Activated T-helper 17 cell treated with anti-CD3 and anti-CD28 coated beads, Interleukin-2, amount 50 U/mL, for 72 hours (primary cell): ENCODE measurements at regions not wholly inside any gene's neighbourhood (a gene's known extent, or its start where the extent isn't known, plus 50 kb on each side); places are given as distances from the start of the nearest gene placed in this dataset.
"Not testable (repeated sequence)": the region's sequence is repeated elsewhere in the genome, so short reads cannot be mapped to it uniquely, and the experiment has no call there.

Source experiments
- ATAC-seq: fragments of 150-1000 bp; cut with Tn5 transposase; replicated peaks from 2 replicates; pipeline ENCODE4 v1.10.0; 2021; ENCODE audit warnings: mild to moderate bottlenecking, moderate library complexity
- H3K27ac Mint-ChIP-seq: one replicate; pipeline ENCODE4 v1.8.0; 2022; ENCODE audit warnings: mixed read lengths
- H3K27me3 Mint-ChIP-seq: one replicate; pipeline ENCODE4 v1.8.0; 2022; ENCODE audit warnings: mixed read lengths
- H3K36me3 Mint-ChIP-seq: one replicate; pipeline ENCODE4 v1.8.0; 2022; ENCODE audit warnings: low read depth, mild to moderate bottlenecking, mixed read lengths
- H3K4me1 Mint-ChIP-seq: one replicate; pipeline ENCODE4 v1.8.0; 2022; ENCODE audit warnings: mixed read lengths
- H3K4me3 Mint-ChIP-seq: one replicate; pipeline ENCODE4 v1.8.0; 2022; ENCODE audit warnings: mild to moderate bottlenecking, mixed read lengths
- H3K9me3 Mint-ChIP-seq: one replicate; pipeline ENCODE4 v1.8.0; 2022; ENCODE audit warnings: mixed read lengths

- Mint-ChIP-seq H3K27ac (no peak overlapping the region), H3K36me3 (no peaks in the 10 kb centered on the region), H3K4me1 (no peaks in the 10 kb centered on the region), H3K9me3 (no peaks in the 10 kb centered on the region), H3K27me3 (no peaks in the 10 kb centered on the region), H3K4me3 (no peak overlapping the region)
- ATAC-seq = no peak
Observed at GRCh38 chr6:14388371-14388770, 270.8 kb downstream of the CD83 start.

GRCh38 chr6:14389776-14390175 lies 272.2 kb downstream of the CD83 start:
- H3K27ac Mint-ChIP-seq, H3K27me3 Mint-ChIP-seq, H3K4me3 Mint-ChIP-seq, H3K36me3 Mint-ChIP-seq, H3K4me1 Mint-ChIP-seq, H3K9me3 Mint-ChIP-seq, ATAC-seq: not testable (repeated sequence)

GRCh38 chr6:14390805-14391204 lies 273.2 kb downstream of the CD83 start:
- H3K9me3 Mint-ChIP-seq = no peaks in the 10 kb centered on the region
- H3K4me3 Mint-ChIP-seq = no peak overlapping the region

DNA sequence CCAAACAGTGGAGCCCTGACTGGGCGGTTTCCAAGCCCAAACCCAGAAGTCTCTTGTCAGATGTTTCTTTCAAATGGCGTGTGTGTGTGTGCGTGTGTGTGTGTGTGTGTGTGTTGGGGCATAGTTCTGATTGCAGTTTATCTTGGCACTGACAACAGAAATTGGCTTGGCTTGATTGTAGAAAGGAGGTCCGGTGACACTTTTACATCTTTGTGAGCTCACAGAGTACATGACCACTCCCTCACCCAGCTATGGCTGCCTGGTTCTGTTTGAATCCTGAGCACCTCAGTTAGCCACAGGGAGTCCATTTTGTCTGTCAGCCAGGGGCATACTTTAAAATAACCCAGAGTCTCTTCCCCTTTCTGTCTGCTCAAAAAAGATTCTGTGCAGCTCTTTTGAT lies 276.3 kb downstream of the CD83 start:
- Mint-ChIP-seq H3K4me1 (no peaks in the 10 kb centered on the region), H3K27ac (no peak overlapping the region), H3K4me3 (no peak overlapping the region), H3K9me3 (no peaks in the 10 kb centered on the region), H3K36me3 (no peaks in the 10 kb centered on the region), H3K27me3 (no peaks in the 10 kb centered on the region)
- no peak for ATAC-seq

More at GRCh38 chr6:14390805-14391204, 273.2 kb downstream of the CD83 start:
- no peak for ATAC-seq
- Mint-ChIP-seq H3K27me3 (no peaks in the 10 kb centered on the region), H3K4me1 (no peaks in the 10 kb centered on the region), H3K36me3 (no peaks in the 10 kb centered on the region), H3K27ac (no peak overlapping the region)

DNA sequence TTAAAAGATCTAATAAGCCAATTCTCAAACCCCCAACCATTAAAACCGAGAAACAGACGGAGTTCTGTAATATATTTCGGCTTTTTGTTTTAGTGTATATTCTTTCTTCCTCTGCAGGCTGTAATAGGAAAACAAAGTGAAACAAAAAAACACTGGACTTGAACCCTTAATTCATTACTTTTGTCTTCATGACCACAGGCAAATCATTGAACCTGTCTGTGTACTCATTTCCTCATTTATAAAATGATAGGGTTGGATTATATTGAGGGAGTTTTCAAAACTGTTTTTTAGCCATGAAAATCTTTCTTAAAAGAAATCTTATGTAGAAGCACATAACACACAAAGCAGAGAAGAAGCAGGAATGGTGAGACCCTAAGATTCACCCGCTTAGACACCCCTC lies 278.8 kb downstream of the CD83 start:
- Mint-ChIP-seq H3K27ac (no peak overlapping the region), H3K36me3 (no peaks in the 10 kb centered on the region), H3K4me1 (no peaks in the 10 kb centered on the region), H3K27me3 (no peaks in the 10 kb centered on the region), H3K9me3 (no peaks in the 10 kb centered on the region), H3K4me3 (no peak overlapping the region)
- ATAC-seq = no peak

GRCh38 chr6:14396826-14397517 lies 279.4 kb downstream of the CD83 start:
- Mint-ChIP-seq H3K27ac (no peak overlapping the region), H3K4me3 (no peak overlapping the region)
- peak; percentile 42 for ATAC-seq

DNA sequence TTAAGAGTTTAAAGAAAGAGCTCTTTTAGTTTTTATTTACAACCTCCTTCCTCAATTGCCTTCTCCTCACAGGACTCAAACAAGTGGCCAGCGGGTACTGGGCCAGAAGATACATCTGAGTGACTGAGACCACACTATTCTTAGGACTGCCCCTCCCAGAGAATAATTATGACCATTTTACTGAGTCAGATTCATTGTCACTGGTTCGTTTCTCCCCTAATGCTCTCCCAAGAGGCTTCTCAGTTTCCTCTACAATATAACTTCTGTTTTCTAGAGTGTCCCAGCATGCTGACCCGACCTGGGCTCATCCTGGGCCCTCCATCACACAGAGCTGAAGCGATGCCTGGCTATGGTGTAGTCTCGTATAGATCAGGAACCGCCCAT lies 279.9 kb downstream of the CD83 start:
- Mint-ChIP-seq H3K4me1 (no peaks in the 10 kb centered on the region), H3K36me3 (no peaks in the 10 kb centered on the region), H3K27ac (no peak overlapping the region), H3K4me3 (no peak overlapping the region), H3K9me3 (no peaks in the 10 kb centered on the region), H3K27me3 (no peaks in the 10 kb centered on the region)
- ATAC-seq = no peak

More at GRCh38 chr6:14396826-14397517, 279.4 kb downstream of the CD83 start:
- H3K36me3 Mint-ChIP-seq = no peaks in the 10 kb centered on the region
- H3K27me3 Mint-ChIP-seq = no peaks in the 10 kb centered on the region
- H3K9me3 Mint-ChIP-seq = no peaks in the 10 kb centered on the region
- H3K4me1 Mint-ChIP-seq = no peaks in the 10 kb centered on the region

DNA sequence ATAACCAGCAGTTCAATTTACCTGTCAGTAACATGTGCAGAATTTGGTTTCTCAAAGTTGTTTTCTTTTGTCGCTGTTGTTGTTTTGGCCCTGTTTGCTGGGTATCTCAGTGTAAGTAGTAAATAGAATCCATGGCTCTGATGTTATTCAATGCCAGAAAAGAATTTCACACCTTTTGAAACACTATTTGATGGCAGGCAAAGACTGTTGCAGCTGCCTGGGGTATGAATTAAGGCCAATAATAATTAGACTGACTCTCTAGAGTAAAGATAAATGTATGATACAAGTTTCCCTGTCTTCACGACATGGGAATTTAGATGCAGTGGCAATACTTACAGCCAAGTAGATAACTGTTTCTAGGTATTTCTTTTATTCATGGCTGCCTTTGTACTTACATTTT lies 281.4 kb downstream of the CD83 start:
- Mint-ChIP-seq H3K27ac (no peak overlapping the region), H3K4me3 (no peak overlapping the region), H3K9me3 (no peaks in the 10 kb centered on the region), H3K27me3 (no peaks in the 10 kb centered on the region), H3K36me3 (no peaks in the 10 kb centered on the region), H3K4me1 (peaks cover 6% of the 10 kb centered on the region)
- no peak for ATAC-seq

GRCh38 chr6:14399635-14400034 lies 282.1 kb downstream of the CD83 start:
- H3K4me1 Mint-ChIP-seq = peaks cover 6% of the 10 kb centered on the region
- H3K36me3 Mint-ChIP-seq = no peaks in the 10 kb centered on the region
- H3K9me3 Mint-ChIP-seq = no peaks in the 10 kb centered on the region
- no peak overlapping the region for H3K27ac Mint-ChIP-seq
- no peak for ATAC-seq
- H3K27me3 Mint-ChIP-seq = no peaks in the 10 kb centered on the region
- H3K4me3 Mint-ChIP-seq = no peak overlapping the region

GRCh38 chr6:14401246-14401645 lies 283.7 kb downstream of the CD83 start:
- H3K4me1 Mint-ChIP-seq = peaks cover 6% of the 10 kb centered on the region
- no peaks in the 10 kb centered on the region for H3K27me3 Mint-ChIP-seq
- H3K9me3 Mint-ChIP-seq = no peaks in the 10 kb centered on the region
- H3K4me3 Mint-ChIP-seq = no peak overlapping the region
- H3K36me3 Mint-ChIP-seq = no peaks in the 10 kb centered on the region
- peak overlapping the region; percentile 55 for H3K27ac Mint-ChIP-seq
- no peak for ATAC-seq

- no peak for ATAC-seq
- H3K4me3 Mint-ChIP-seq = no peak overlapping the region
- H3K9me3 Mint-ChIP-seq = no peaks in the 10 kb centered on the region
- peaks cover 6% of the 10 kb centered on the region for H3K4me1 Mint-ChIP-seq
- no peaks in the 10 kb centered on the region for H3K27me3 Mint-ChIP-seq
- no peak overlapping the region for H3K27ac Mint-ChIP-seq
- no peaks in the 10 kb centered on the region for H3K36me3 Mint-ChIP-seq
Observed at GRCh38 chr6:14406614-14407331, 289.2 kb downstream of the CD83 start.

DNA sequence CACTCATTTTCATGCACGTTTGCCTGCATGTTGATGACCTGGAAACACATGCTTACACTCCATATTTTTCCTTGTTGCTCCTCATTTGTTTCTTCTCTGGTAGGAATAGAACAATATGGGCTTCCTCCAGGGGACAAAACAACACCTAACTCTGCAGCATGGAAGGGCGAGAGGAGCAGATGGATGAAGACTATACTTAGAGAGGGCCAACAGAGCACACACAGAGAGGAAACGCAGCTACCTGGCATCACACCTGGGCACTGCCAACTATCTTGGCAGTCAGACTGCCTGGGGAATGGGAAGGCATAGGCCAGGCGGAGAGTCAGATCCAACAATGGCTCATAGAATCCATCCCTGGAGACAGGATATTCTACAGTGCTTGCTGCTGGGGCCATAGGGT lies 290.9 kb downstream of the CD83 start:
- H3K9me3 Mint-ChIP-seq = no peaks in the 10 kb centered on the region
- H3K4me3 Mint-ChIP-seq = no peak overlapping the region
- H3K4me1 Mint-ChIP-seq = no peaks in the 10 kb centered on the region
- no peak for ATAC-seq
- H3K27ac Mint-ChIP-seq = no peak overlapping the region
- no peaks in the 10 kb centered on the region for H3K36me3 Mint-ChIP-seq
- no peaks in the 10 kb centered on the region for H3K27me3 Mint-ChIP-seq

DNA sequence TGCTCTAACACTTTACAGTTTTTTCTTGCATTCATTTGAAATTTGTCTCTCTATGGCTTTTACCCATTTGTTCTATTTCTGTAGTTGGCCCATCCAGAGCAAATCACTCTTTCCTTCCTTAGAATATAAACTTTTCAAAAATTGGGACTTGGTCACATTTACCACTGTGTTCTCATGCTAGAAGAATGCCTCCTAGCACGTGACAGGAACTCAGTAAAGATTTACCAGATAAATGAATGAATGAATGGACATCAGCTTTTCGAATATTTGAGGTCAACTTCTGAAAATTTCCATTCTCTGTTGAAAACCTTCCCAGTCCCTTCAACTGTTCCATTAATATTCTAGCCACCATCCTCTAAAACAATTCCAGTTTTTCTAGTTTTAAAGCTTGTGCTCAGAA lies 294.5 kb downstream of the CD83 start:
- Mint-ChIP-seq H3K4me1 (no peaks in the 10 kb centered on the region), H3K36me3 (no peaks in the 10 kb centered on the region), H3K9me3 (no peaks in the 10 kb centered on the region), H3K4me3 (no peak overlapping the region), H3K27ac (no peak overlapping the region), H3K27me3 (no peaks in the 10 kb centered on the region)
- no peak for ATAC-seq

- H3K4me3 Mint-ChIP-seq = no peak overlapping the region
- H3K9me3 Mint-ChIP-seq = no peaks in the 10 kb centered on the region
- H3K4me1 Mint-ChIP-seq = no peaks in the 10 kb centered on the region
- ATAC-seq = no peak
- no peak overlapping the region for H3K27ac Mint-ChIP-seq
- H3K36me3 Mint-ChIP-seq = no peaks in the 10 kb centered on the region
- H3K27me3 Mint-ChIP-seq = no peaks in the 10 kb centered on the region
Observed at GRCh38 chr6:14415452-14415851, 297.9 kb downstream of the CD83 start.

DNA sequence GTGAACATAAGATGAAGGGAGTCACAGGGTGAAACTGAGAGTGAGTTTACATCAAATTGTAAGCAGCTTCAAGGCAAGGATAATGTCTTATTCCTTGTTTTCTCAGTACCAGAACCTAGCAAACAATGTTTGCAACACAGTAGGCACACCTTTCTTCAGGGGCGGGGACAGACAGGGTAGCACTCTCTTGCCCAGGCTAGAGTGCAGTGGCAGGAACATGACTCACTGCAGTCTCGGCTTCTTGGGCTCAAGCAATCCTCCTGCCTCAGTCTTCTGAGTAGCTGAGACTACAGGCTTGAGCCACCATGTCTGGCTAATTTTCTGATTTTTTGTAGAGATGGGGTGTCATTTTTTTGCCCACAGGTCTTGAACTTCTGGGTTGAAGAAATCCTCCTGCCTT lies 299.8 kb downstream of the CD83 start:
- Mint-ChIP-seq H3K9me3 (no peaks in the 10 kb centered on the region), H3K4me3 (no peak overlapping the region), H3K27ac (no peak overlapping the region), H3K36me3 (no peaks in the 10 kb centered on the region), H3K27me3 (no peaks in the 10 kb centered on the region), H3K4me1 (no peaks in the 10 kb centered on the region)
- peak; percentile 62 for ATAC-seq
